DND-41 (cell line): ENCODE measurements at regions not wholly inside any gene's neighbourhood (a gene's known extent, or its start where the extent isn't known, plus 50 kb on each side); places are given as distances from the start of the nearest gene placed in this dataset.

Experiments
- ATAC-seq: fragments of 200-7000 bp; cut with Tn5 transposase; 3 replicates; pipeline ENCODE4 v1.9.1; 2021; ENCODE audit warnings: low read depth; ENCODE audit not compliant: insufficient read depth
- DNase-seq: peaks from one replicate; pipeline ENCODE4 v3.0.0-alpha.2; 2020
- H2AFZ ChIP-seq: 2 replicates; pipeline ENCODE4 v1.6.0; 2012; ENCODE audit warnings: low read depth, low read length
- H3K27ac ChIP-seq: 2 replicates; pipeline ENCODE4 v1.5.1; 2012; ENCODE audit warnings: low read length, inconsistent platforms
- H3K27me3 ChIP-seq: fragments of 200-600 bp; sonication (generic); 2 replicates; pipeline ENCODE4 v1.6.0; 2012; ENCODE audit warnings: low read length, mild to moderate bottlenecking, inconsistent platforms; ENCODE audit not compliant: insufficient read depth, poor library complexity
- H3K36me3 ChIP-seq: 2 replicates; pipeline ENCODE4 v1.5.1; 2012; ENCODE audit warnings: low read length, inconsistent platforms; ENCODE audit not compliant: insufficient read depth
- H3K4me1 ChIP-seq: 2 replicates; pipeline ENCODE4 v1.5.1; 2012; ENCODE audit warnings: mild to moderate bottlenecking, low read length; ENCODE audit not compliant: insufficient read depth
- H3K4me2 ChIP-seq: 2 replicates; pipeline ENCODE4 v1.6.0; 2012; ENCODE audit warnings: mild to moderate bottlenecking, moderate library complexity, low read length, inconsistent platforms; ENCODE audit not compliant: insufficient read depth
- H3K4me3 ChIP-seq, 2 experiments: fragments of 200-600 bp in 1 of 2; shearing (Covaris generic) in 1 of 2; 2 replicates each; pipeline ENCODE4 v1.5.1; 2012 to 2016; ENCODE audit warnings: inconsistent platforms in 2 of 2, low read length in 2 of 2, mild to moderate bottlenecking in 2 of 2, low read depth in 1 of 2, moderate library complexity in 1 of 2
- H3K79me2 ChIP-seq: 2 replicates; pipeline ENCODE4 v1.6.0; 2012; ENCODE audit warnings: low read length, inconsistent platforms; ENCODE audit not compliant: insufficient read depth
- H3K9ac ChIP-seq: 2 replicates; pipeline ENCODE4 v1.6.0; 2012; ENCODE audit warnings: low read depth, mild to moderate bottlenecking, inconsistent platforms, low read length, moderate library complexity
- H3K9me3 ChIP-seq: 2 replicates; pipeline ENCODE4 v1.5.1; 2012; ENCODE audit warnings: low read length, moderate library complexity, mild to moderate bottlenecking, inconsistent platforms; ENCODE audit not compliant: insufficient read depth, severe bottlenecking
- H4K20me1 ChIP-seq: 2 replicates; pipeline ENCODE4 v1.6.0; 2012; ENCODE audit warnings: low read length; ENCODE audit not compliant: insufficient read depth
- CTCF ChIP-seq: IDR thresholded peaks from 2 replicates; pipeline ENCODE4 v1.5.1; 2012; ENCODE audit warnings: borderline replicate concordance, low read length, moderate library complexity, mild to moderate bottlenecking; ENCODE audit not compliant: poor library complexity, severe bottlenecking; ENCODE audit errors: extremely low read depth
- EZH2 ChIP-seq: IDR thresholded peaks from 3 replicates; pipeline ENCODE4 v1.6.1; 2012; ENCODE audit warnings: borderline replicate concordance, low read depth, mild to moderate bottlenecking, moderate library complexity, low read length, inconsistent platforms; ENCODE audit not compliant: severe bottlenecking

- Histone ChIP-seq H3K9me3 (no peaks in the 10 kb centered on the region), H3K4me1 (no peaks in the 10 kb centered on the region), H4K20me1 (no peaks in the 10 kb centered on the region), H3K27ac (no peak overlapping the region), H3K4me3 (no peak overlapping the region), H3K4me2 (no peak overlapping the region), H3K36me3 (no peaks in the 10 kb centered on the region), H3K79me2 (no peaks in the 10 kb centered on the region), H3K27me3 (no peaks in the 10 kb centered on the region), H2AFZ (no peak overlapping the region), H3K9ac (no peak overlapping the region)
- no peak for TF ChIP-seq CTCF
- DNase-seq (no peak), ATAC-seq (no peak)
Measured at GRCh38 chr2:183881978-183882377, 716.4 kb upstream of the ZNF804A start.

- no peaks in the 10 kb centered on the region for H4K20me1 ChIP-seq
- no peak overlapping the region for H3K9ac ChIP-seq
- H2AFZ ChIP-seq: no peak overlapping the region
- H3K4me1 ChIP-seq: no peaks in the 10 kb centered on the region
- no peaks in the 10 kb centered on the region for H3K27me3 ChIP-seq
- ATAC-seq: no peak
- TF ChIP-seq EZH2 (no peak), CTCF (no peak)
- no peaks in the 10 kb centered on the region for H3K79me2 ChIP-seq
- no peak for DNase-seq
- H3K4me3 ChIP-seq: no peak overlapping the region
- no peaks in the 10 kb centered on the region for H3K9me3 ChIP-seq
- H3K27ac ChIP-seq: no peak overlapping the region
- no peaks in the 10 kb centered on the region for H3K36me3 ChIP-seq
- no peak overlapping the region for H3K4me2 ChIP-seq
Measured at GRCh38 chr2:183892315-183892941, 705.9 kb upstream of the ZNF804A start.

GRCh38 chr2:183898641-183899040, 699.7 kb upstream of the ZNF804A start:
- Histone ChIP-seq H4K20me1 (no peaks in the 10 kb centered on the region), H3K4me1 (no peaks in the 10 kb centered on the region), H3K79me2 (no peaks in the 10 kb centered on the region), H3K4me3 (no peak overlapping the region), H2AFZ (no peak overlapping the region), H3K4me2 (no peak overlapping the region), H3K27ac (no peak overlapping the region), H3K27me3 (no peaks in the 10 kb centered on the region), H3K9ac (no peak overlapping the region), H3K36me3 (no peaks in the 10 kb centered on the region), H3K9me3 (no peaks in the 10 kb centered on the region)
- ATAC-seq (no peak), DNase-seq (no peak)
- TF ChIP-seq EZH2 (no peak), CTCF (no peak)

GRCh38 chr2:183901931-183902330, 696.4 kb upstream of the ZNF804A start:
- H3K79me2 ChIP-seq: no peaks in the 10 kb centered on the region
- no peak overlapping the region for H3K4me3 ChIP-seq
- no peak overlapping the region for H3K27ac ChIP-seq
- H3K9ac ChIP-seq: no peak overlapping the region
- H3K4me2 ChIP-seq: no peak overlapping the region
- H3K9me3 ChIP-seq: no peaks in the 10 kb centered on the region
- H3K4me1 ChIP-seq: no peaks in the 10 kb centered on the region
- DNase-seq (no peak), ATAC-seq (no peak)
- H2AFZ ChIP-seq: no peak overlapping the region
- no peaks in the 10 kb centered on the region for H3K27me3 ChIP-seq
- no peak for TF ChIP-seq CTCF
- TF ChIP-seq EZH2: no peak
- H4K20me1 ChIP-seq: no peaks in the 10 kb centered on the region
- H3K36me3 ChIP-seq: no peaks in the 10 kb centered on the region
